GM23338 (cell line): ENCODE measurements at regions not wholly inside any gene's neighbourhood (a gene's known extent, or its start where the extent isn't known, plus 50 kb on each side); places are given as distances from the start of the nearest gene placed in this dataset.

Source experiments
- ATAC-seq: fragments of 200-7000 bp; cut with Tn5 transposase; 3 replicates; pipeline ENCODE4 v1.9.1; 2020
- DNase-seq: peaks from one replicate; pipeline ENCODE4 v3.0.0-alpha.2; 2015; ENCODE audit warnings: low spot score
- H2AFZ ChIP-seq: fragments of 200-600 bp; sonication (generic); 2 replicates; pipeline ENCODE4 v1.8.0; 2016; ENCODE audit warnings: antibody characterized with exemption, mild to moderate bottlenecking, moderate library complexity
- H3F3A ChIP-seq: fragments of 200-600 bp; sonication (generic); replicated peaks from 2 replicates; pipeline ENCODE4 v1.8.0; 2017; ENCODE audit warnings: antibody characterized with exemption, mixed run types, low read depth
- H3K27ac ChIP-seq: fragments of 200-600 bp; sonication (generic); 2 replicates; pipeline ENCODE4 v1.6.1; 2016; ENCODE audit warnings: low read depth
- H3K27me3 ChIP-seq: fragments of 200-600 bp; sonication (generic); 2 replicates; pipeline ENCODE4 v1.8.0; 2016; ENCODE audit warnings: mild to moderate bottlenecking, mixed run types, moderate library complexity; ENCODE audit not compliant: insufficient read depth
- H3K36me3 ChIP-seq: fragments of 200-600 bp; sonication (generic); 2 replicates; pipeline ENCODE4 v1.8.0; 2016; ENCODE audit warnings: mild to moderate bottlenecking; ENCODE audit not compliant: insufficient read depth
- H3K4me1 ChIP-seq: fragments of 200-600 bp; sonication (generic); 2 replicates; pipeline ENCODE4 v1.8.0; 2016; ENCODE audit warnings: mild to moderate bottlenecking, moderate library complexity; ENCODE audit not compliant: insufficient read depth
- H3K4me2 ChIP-seq: fragments of 200-600 bp; sonication (generic); 2 replicates; pipeline ENCODE4 v1.7.1; 2017; ENCODE audit warnings: mixed run types
- H3K4me3 ChIP-seq: fragments of 200-600 bp; sonication (generic); 2 replicates; pipeline ENCODE4 v1.6.1; 2016; ENCODE audit warnings: mixed run types
- H3K79me2 ChIP-seq: fragments of 200-600 bp; sonication (generic); replicated peaks from 2 replicates; pipeline ENCODE4 v1.8.0; 2017; ENCODE audit warnings: mild to moderate bottlenecking; ENCODE audit not compliant: insufficient read depth
- H3K9me2 ChIP-seq: fragments of 200-600 bp; sonication (generic); 2 replicates; pipeline ENCODE4 v1.8.0; 2017; ENCODE audit not compliant: insufficient read depth
- H4K20me1 ChIP-seq: fragments of 200-600 bp; sonication (generic); replicated peaks from 2 replicates; pipeline ENCODE4 v1.8.0; 2017; ENCODE audit warnings: mild to moderate bottlenecking; ENCODE audit not compliant: insufficient read depth
- H3K27ac Mint-ChIP-seq: 2 replicates; pipeline ENCODE4 v1.8.0; 2020; ENCODE audit warnings: inconsistent platforms, mild to moderate bottlenecking, moderate library complexity, mixed read lengths
- H3K27me3 Mint-ChIP-seq: 3 replicates; pipeline ENCODE4 v1.8.0; 2022; ENCODE audit warnings: low read depth, mild to moderate bottlenecking, moderate library complexity, mixed read lengths, inconsistent platforms; ENCODE audit not compliant: insufficient read depth, poor library complexity
- H3K36me3 Mint-ChIP-seq: 3 replicates; pipeline ENCODE4 v1.8.0; 2021; ENCODE audit warnings: low read depth, mild to moderate bottlenecking, inconsistent platforms, moderate library complexity, mixed read lengths
- H3K4me1 Mint-ChIP-seq: 3 replicates; pipeline ENCODE4 v1.8.0; 2020; ENCODE audit warnings: mild to moderate bottlenecking, inconsistent platforms, mixed read lengths
- H3K4me3 Mint-ChIP-seq: 3 replicates; pipeline ENCODE4 v1.8.0; 2021; ENCODE audit warnings: moderate library complexity, mild to moderate bottlenecking, inconsistent platforms, mixed read lengths
- H3K9me3 Mint-ChIP-seq: 3 replicates; pipeline ENCODE4 v1.8.0; 2020; ENCODE audit warnings: moderate library complexity, mild to moderate bottlenecking, inconsistent platforms, mixed read lengths
- CREB1 ChIP-seq: fragments of 250-450 bp; sonication (Bioruptor Pico); IDR thresholded peaks from 2 replicates; pipeline ENCODE4 v1.5.0; 2020; ENCODE audit warnings: low read depth, mild to moderate bottlenecking, moderate library complexity
- ETS1 ChIP-seq: IDR thresholded peaks from 2 replicates; pipeline ENCODE4 v1.6.1; 2016; ENCODE audit warnings: antibody characterized with exemption
- EZH2 ChIP-seq: fragments of 200-600 bp; sonication (generic); IDR thresholded peaks from one replicate; pipeline ENCODE4 v1.8.0; 2017; ENCODE audit warnings: antibody characterized with exemption, mild to moderate bottlenecking, low read depth; ENCODE audit not compliant: unreplicated experiment
- EZH2phosphoT487 ChIP-seq: fragments of 200-600 bp; sonication (generic); IDR thresholded peaks from one replicate; pipeline ENCODE4 v1.8.1; 2018; ENCODE audit warnings: antibody characterized with exemption; ENCODE audit not compliant: unreplicated experiment
- JUNB ChIP-seq: IDR thresholded peaks from one replicate; pipeline ENCODE4 v1.6.1; 2016; ENCODE audit warnings: antibody characterized with exemption; ENCODE audit not compliant: unreplicated experiment
- NANOG ChIP-seq: IDR thresholded peaks from 2 replicates; pipeline ENCODE4 v1.6.1; 2016; ENCODE audit warnings: antibody characterized with exemption, borderline replicate concordance
- POLR2AphosphoS5 ChIP-seq: IDR thresholded peaks from 2 replicates; pipeline ENCODE4 v1.6.1; 2016; ENCODE audit warnings: antibody characterized with exemption, low read depth
- REST ChIP-seq: IDR thresholded peaks from one replicate; pipeline ENCODE4 v1.6.1; 2018; ENCODE audit warnings: antibody characterized with exemption; ENCODE audit not compliant: unreplicated experiment
- STAT1 ChIP-seq: IDR thresholded peaks from one replicate; pipeline ENCODE4 v1.6.1; 2016; ENCODE audit warnings: antibody characterized with exemption; ENCODE audit not compliant: unreplicated experiment
- ZNF331 ChIP-seq: fragments of 250-450 bp; sonication (Bioruptor Pico); IDR thresholded peaks from 2 replicates; pipeline ENCODE4 v1.5.0; 2020; ENCODE audit warnings: low read depth, mild to moderate bottlenecking, moderate library complexity
- TF ChIP-seq, protein P1 (sequence below): fragments of 250-450 bp; sonication (Bioruptor Pico); IDR thresholded peaks from 2 replicates; pipeline ENCODE4 v1.5.0; 2020; ENCODE audit warnings: mild to moderate bottlenecking, moderate library complexity

GRCh38 chr18:55764386-55764785 is 176.4 kb upstream of the TCF4 start (continued):
- TF ChIP-seq CREB1 (CRISPR knock-in tag), result no peak
- no peak for TF ChIP-seq NANOG
- TF ChIP-seq POLR2AphosphoS5, result no peak
- no peak for TF ChIP-seq REST
- TF ChIP-seq JUNB, result no peak
- TF ChIP-seq STAT1, result no peak
- no peak for TF ChIP-seq ZNF331

- H3K4me3 Mint-ChIP-seq, result no peak overlapping the region
- Histone ChIP-seq H3K4me2 (no peak overlapping the region), H3K4me1 (peaks cover 4% of the 10 kb centered on the region), H3K4me3 (no peak overlapping the region), H2AFZ (no peak overlapping the region), H3F3A (no peaks in the 10 kb centered on the region), H3K79me2 (no peaks in the 10 kb centered on the region), H3K36me3 (no peaks in the 10 kb centered on the region), H3K27ac (no peak overlapping the region), H3K27me3 (no peaks in the 10 kb centered on the region), H4K20me1 (no peaks in the 10 kb centered on the region), H3K9me2 (no peaks in the 10 kb centered on the region)
- DNase-seq (no peak), ATAC-seq (no peak)
- H3K9me3 Mint-ChIP-seq, result no peaks in the 10 kb centered on the region
- H3K36me3 Mint-ChIP-seq, result no peaks in the 10 kb centered on the region
- H3K27me3 Mint-ChIP-seq, result peaks cover 6% of the 10 kb centered on the region
- H3K27ac Mint-ChIP-seq, result no peak overlapping the region
- peaks cover 62% of the 10 kb centered on the region for H3K4me1 Mint-ChIP-seq
- TF ChIP-seq ZNF331, result no peak
- TF ChIP-seq, protein P1, sequence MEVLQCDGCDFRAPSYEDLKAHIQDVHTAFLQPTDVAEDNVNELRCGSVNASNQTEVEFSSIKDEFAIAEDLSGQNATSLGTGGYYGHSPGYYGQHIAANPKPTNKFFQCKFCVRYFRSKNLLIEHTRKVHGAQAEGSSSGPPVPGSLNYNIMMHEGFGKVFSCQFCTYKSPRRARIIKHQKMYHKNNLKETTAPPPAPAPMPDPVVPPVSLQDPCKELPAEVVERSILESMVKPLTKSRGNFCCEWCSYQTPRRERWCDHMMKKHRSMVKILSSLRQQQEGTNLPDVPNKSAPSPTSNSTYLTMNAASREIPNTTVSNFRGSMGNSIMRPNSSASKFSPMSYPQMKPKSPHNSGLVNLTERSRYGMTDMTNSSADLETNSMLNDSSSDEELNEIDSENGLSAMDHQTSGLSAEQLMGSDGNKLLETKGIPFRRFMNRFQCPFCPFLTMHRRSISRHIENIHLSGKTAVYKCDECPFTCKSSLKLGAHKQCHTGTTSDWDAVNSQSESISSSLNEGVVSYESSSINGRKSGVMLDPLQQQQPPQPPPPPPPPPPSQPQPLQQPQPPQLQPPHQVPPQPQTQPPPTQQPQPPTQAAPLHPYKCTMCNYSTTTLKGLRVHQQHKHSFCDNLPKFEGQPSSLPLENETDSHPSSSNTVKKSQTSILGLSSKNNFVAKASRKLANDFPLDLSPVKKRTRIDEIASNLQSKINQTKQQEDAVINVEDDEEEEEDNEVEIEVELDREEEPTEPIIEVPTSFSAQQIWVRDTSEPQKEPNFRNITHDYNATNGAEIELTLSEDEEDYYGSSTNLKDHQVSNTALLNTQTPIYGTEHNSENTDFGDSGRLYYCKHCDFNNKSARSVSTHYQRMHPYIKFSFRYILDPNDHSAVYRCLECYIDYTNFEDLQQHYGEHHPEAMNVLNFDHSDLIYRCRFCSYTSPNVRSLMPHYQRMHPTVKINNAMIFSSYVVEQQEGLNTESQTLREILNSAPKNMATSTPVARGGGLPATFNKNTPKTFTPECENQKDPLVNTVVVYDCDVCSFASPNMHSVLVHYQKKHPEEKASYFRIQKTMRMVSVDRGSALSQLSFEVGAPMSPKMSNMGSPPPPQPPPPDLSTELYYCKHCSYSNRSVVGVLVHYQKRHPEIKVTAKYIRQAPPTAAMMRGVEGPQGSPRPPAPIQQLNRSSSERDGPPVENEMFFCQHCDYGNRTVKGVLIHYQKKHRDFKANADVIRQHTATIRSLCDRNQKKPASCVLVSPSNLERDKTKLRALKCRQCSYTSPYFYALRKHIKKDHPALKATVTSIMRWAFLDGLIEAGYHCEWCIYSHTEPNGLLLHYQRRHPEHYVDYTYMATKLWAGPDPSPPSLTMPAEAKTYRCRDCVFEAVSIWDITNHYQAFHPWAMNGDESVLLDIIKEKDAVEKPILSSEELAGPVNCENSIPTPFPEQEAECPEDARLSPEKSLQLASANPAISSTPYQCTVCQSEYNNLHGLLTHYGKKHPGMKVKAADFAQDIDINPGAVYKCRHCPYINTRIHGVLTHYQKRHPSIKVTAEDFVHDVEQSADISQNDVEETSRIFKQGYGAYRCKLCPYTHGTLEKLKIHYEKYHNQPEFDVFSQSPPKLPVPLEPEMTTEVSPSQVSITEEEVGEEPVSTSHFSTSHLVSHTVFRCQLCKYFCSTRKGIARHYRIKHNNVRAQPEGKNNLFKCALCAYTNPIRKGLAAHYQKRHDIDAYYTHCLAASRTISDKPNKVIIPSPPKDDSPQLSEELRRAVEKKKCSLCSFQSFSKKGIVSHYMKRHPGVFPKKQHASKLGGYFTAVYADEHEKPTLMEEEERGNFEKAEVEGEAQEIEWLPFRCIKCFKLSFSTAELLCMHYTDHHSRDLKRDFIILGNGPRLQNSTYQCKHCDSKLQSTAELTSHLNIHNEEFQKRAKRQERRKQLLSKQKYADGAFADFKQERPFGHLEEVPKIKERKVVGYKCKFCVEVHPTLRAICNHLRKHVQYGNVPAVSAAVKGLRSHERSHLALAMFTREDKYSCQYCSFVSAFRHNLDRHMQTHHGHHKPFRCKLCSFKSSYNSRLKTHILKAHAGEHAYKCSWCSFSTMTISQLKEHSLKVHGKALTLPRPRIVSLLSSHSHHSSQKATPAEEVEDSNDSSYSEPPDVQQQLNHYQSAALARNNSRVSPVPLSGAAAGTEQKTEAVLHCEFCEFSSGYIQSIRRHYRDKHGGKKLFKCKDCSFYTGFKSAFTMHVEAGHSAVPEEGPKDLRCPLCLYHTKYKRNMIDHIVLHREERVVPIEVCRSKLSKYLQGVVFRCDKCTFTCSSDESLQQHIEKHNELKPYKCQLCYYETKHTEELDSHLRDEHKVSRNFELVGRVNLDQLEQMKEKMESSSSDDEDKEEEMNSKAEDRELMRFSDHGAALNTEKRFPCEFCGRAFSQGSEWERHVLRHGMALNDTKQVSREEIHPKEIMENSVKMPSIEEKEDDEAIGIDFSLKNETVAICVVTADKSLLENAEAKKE (CRISPR knock-in tag), result no peak
- no peak for TF ChIP-seq ETS1
- TF ChIP-seq NANOG, result no peak
- TF ChIP-seq POLR2AphosphoS5, result no peak
- no peak for TF ChIP-seq EZH2phosphoT487
- TF ChIP-seq EZH2, result no peak
- no peak for TF ChIP-seq REST
- no peak for TF ChIP-seq JUNB
- no peak for TF ChIP-seq STAT1
These were observed 175.8 kb upstream of the TCF4 start for GRCh38 chr18:55763805-55764204.
